GM18858 (cell line): ENCODE measurements at regions not wholly inside any gene's neighbourhood (a gene's known extent, or its start where the extent isn't known, plus 50 kb on each side); places are given as distances from the start of the nearest gene placed in this dataset.

ENCODE experiments used
- ATAC-seq: cut with Tn5 transposase; IDR thresholded peaks from one replicate; pipeline ENCODE4 v1.9.1; 2021; ENCODE audit not compliant: unreplicated experiment

DNA sequence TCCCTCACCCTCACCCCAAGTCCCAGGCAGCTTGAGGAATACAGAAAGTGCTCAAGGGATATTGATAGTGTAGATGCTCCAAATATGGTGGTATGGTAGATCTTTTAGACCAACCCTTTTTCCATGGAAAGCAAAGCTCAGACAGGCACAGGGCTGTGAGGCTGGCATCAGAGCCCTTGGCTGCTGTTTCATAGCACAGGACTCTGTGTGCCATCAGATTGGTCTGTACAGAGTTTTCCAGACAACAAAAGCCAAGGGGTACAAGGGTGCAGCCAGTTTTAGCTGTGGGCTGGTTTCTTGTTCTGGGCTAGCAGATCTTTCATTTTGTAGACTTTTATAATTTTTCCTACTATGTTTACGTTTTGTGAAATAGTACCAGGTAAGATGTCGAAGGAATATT is 296.9 kb upstream of the TNP1 start:
- no peak for ATAC-seq

GRCh38 chr2:217154923-217155322 is 295.1 kb upstream of the TNP1 start:
- no peak for ATAC-seq

DNA sequence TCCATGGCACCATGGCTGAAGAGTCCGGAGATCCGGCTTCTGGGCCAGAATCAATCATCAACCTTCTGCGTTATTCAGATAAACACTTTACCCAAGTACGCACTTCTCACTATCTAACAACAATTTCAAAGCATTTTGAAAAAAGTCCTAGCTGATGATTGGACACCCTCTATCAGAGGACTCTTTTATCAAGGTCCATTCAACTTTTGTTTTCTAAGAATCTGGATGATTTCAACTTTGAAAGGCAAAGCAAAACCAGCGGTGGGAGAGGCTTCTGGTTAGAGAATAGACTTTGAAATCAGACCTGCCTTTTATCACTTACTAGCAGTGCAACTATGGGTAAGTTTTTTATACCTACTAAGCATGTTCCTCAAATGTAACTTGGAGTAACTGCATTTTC is 293.6 kb upstream of the TNP1 start:
- no peak for ATAC-seq

GRCh38 chr2:217152831-217153230 is 293.0 kb upstream of the TNP1 start:
- ATAC-seq = no peak

DNA sequence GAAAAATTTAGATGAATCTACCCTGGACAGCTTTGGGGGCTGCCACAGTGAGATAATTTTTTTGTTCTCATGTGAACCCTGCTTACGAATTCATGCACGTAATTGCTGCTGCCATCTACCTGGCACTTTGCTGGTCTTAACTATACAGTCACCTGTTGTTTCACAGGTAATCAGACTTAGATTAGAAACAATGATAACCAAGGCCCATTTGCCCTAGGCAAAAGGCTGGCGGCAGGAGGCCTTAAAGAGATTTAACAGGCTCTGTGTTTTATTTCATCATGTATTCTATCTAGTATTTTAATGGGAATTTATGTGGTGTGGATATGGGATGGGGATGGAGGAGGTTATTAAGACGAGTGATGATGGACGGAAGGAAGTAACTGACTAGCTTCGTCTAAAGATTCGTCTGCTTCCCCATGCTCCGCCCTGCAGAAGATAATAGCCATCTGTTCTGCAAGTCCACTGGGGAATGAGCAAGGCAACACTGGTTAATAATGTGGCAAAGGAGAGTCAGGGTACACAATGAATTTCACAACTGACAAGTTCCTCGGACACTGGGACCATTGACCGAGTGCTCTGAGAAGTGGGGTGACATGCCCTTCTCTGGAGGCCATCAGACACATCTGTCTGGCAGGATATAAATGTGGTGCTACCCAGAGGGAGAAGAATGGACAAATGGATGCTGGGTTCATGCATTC is 291.8 kb upstream of the TNP1 start:
- no peak for ATAC-seq

GRCh38 chr2:217150236-217150635 is 290.4 kb upstream of the TNP1 start:
- no peak for ATAC-seq

DNA sequence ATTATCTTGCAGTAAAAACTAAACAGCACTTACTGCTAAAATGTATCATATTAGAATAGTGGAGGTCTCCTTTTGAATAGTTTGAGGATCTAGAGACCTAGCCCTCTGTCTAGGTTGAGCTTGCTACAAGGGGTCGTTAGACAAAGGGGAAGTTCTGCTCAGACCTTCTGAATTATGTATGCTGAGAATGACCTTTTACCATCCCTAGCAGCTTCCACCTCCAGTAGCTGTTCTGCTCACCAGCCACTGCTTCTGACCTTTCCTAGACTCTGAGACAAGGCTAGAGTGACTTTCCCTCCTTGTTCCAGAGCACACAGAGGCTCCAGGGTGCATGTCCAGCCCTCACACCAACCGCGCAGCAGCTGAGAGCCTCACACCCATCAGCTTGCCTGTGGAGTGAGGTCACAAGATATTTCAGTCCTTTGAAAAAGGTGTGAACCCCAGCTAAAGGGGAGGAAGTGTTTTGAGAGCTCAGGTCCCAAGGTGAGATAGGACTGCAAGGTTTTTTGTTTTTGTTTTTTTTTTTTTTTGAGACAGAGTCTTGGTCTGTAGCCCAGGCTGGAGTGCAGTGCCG is 289.3 kb upstream of the TNP1 start:
- ATAC-seq = no peak

GRCh38 chr2:217147818-217148217 is 288.0 kb upstream of the TNP1 start:
- ATAC-seq = no peak

- ATAC-seq = no peak
These were observed 287.1 kb upstream of the TNP1 start for GRCh38 chr2:217146956-217147355.

- ATAC-seq = no peak
These were observed 282.9 kb upstream of the TNP1 start for GRCh38 chr2:217142649-217143266.

GRCh38 chr2:217138284-217138683 is 278.4 kb upstream of the TNP1 start:
- no peak for ATAC-seq

DNA sequence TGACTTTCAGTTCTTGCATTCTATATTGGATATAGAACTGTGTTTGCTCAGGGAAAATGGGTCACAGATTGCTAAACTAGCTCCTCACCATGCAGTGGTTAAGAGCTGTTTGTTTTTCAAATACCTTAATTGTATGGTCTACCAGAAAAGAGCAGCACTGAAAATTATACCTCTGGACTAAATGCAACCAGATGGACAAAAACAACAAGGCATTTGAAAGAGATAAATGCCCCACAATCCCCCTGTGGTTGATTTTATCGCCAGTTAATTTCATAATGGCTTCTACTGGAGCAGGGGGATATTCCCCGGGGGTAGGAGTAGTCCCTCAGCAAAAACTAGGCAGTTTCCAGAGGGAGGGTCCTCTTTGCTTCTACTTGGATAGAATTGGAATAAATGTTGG is 267.9 kb upstream of the TNP1 start:
- no peak for ATAC-seq

- no peak for ATAC-seq
These were observed 265.1 kb upstream of the TNP1 start for GRCh38 chr2:217125014-217125413.

GRCh38 chr2:217124050-217124449 is 264.2 kb upstream of the TNP1 start:
- ATAC-seq = no peak

DNA sequence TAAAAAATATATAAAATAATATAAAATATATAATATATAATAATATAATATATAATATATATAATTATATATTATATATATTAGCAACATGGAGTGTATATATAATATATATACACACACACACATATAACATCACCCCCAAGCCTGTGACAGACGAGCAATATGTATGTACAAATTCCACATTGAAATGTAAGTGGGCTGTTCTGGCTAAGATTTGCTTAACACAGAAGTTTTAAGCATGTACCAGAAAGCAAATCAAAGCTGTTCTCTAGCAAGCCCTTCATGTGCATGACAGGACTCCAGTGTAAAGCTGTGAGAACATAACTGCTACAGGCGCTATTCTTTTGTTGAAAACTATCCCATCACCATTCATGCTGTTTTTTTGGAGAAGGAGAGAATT is 261.7 kb upstream of the TNP1 start:
- ATAC-seq = no peak

GRCh38 chr2:217120429-217120828 is 260.6 kb upstream of the TNP1 start:
- ATAC-seq = no peak

GRCh38 chr2:217118559-217119284 is 258.9 kb upstream of the TNP1 start:
- no peak for ATAC-seq

DNA sequence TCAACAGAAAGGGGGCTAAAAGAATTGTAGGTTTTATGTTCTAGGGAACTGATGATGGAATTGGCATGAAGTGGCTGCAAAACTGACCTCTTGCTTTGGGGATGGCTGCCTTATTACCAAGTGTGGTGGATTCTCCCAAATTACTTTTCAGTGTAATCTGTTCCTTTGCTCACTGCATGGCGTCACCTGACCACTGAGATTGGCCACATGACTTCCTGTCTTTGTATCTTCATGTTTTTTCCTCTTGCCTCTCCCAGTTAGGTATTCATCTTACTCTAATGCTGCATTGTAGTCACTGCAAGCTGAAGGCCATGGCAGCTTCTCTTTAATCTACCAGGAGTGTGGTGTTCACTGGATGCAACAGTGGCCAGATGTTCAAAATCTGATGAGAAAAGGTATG is 257.7 kb upstream of the TNP1 start:
- ATAC-seq = no peak

GRCh38 chr2:217116610-217117009 is 256.7 kb upstream of the TNP1 start:
- ATAC-seq = no peak

DNA sequence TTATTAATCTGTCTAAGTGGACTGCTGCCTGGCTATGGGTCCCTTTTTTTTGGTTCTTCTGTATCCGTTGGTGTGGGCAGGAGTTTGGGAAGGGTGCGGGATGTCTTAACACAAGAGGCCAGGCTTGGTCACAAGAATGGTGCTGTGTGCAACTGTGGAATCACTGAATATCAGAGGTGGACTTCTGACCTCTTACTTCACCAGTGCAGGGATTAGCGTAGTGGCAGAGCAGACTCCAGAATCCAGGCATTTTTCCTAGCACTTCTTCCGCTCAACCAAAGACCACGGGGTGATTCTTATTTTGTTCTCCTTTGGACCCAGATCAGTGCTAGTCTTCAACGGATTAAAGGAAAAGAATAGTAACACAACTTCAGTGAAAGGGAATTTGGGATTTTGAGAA is 254.3 kb upstream of the TNP1 start:
- ATAC-seq = no peak

DNA sequence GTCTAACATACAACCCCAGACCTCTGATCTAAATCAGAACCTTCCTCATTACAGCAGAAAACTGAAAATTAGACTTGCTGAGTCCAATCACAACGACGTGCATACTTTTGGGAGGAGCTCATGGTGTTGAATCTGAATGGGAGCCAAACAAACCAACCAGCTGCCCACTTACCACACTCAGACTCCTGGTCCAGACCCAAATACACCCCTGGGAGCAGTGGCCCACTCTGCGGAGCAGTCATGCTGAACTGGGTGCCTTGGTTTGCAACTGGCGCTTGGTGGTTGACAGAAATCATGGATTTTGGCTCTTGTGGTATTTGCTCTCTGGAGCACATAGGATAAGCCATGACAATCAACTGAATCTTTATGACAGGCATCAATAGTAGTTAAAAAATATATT is 253.6 kb upstream of the TNP1 start:
- no peak for ATAC-seq

- no peak for ATAC-seq
These were observed 250.7 kb upstream of the TNP1 start for GRCh38 chr2:217110550-217110949.
